ENCODE measurements at regions not wholly inside any gene's neighbourhood (a gene's known extent, or its start where the extent isn't known, plus 50 kb on each side); places are given as distances from the start of the nearest gene placed in this dataset.

GRCh38 chr6:15968519-15968918, 160.4 kb upstream of the MYLIP start:
- TF ChIP-seq CTCF (IDR thresholded peaks at IDR 0.05; ENCODE audit: borderline replicate concordance, extremely low read depth, insufficient read depth): no peak
- no peak overlapping the region for H3K9ac ChIP-seq (ENCODE audit: low read length in 3 of 3)
- DNase-seq (no peak), FAIRE-seq (no peak)
- no peaks in the 10 kb centered on the region for H3K27me3 ChIP-seq (ENCODE audit: control insufficient read depth, insufficient read depth, low read length)
- H3K4me3 ChIP-seq (ENCODE audit: low read length in 3 of 3): no peak overlapping the region
- intact Hi-C loops (cut with DNase I): no loop called here
- H3K4me1 ChIP-seq (ENCODE audit: control insufficient read depth in 2 of 3, insufficient read depth in 2 of 3, low read depth in 1 of 3, low read length in 3 of 3): no peaks in the 10 kb centered on the region
- no peaks in the 10 kb centered on the region for H3K36me3 ChIP-seq (ENCODE audit: control insufficient read depth in 2 of 3, insufficient read depth in 3 of 3, low read length in 3 of 3)
- no peak overlapping the region for H3K27ac ChIP-seq (ENCODE audit: low read depth in 2 of 2, low read length in 2 of 2)
- H3K9me3 ChIP-seq (ENCODE audit: control insufficient read depth in 2 of 3, insufficient read depth in 1 of 3, low read length in 3 of 3): peaks cover 0 to 2% (median 0%) of the 10 kb centered on the region in 3 donors

DNA sequence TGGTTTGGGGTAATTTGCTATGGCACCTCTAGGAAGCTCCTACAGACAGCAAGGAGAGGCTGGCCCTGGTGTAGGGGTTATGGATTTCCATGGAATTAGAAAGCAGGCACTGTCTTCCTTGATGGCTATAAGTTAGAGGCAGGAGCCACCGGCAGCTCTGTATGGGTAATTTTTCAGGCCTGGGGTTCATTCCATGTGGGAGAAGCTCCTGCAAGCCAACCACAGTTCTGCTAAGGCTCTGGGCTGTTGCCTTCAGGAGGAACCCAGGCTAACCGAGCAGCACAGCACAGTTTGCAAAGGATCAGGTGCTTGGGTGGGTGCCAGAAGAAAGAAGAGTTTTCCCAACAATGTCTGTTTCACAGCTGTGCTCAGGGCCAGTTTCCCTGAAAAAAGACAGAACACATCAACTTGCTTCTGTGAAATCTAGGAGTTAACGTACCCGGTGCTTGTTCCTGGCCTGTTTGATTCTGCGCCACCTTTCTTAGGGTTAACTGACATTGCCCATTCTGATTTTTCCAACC, 162.8 kb upstream of the MYLIP start:
- Histone ChIP-seq H3K9me3 (ENCODE audit: control insufficient read depth in 2 of 3, insufficient read depth in 1 of 3, low read length in 3 of 3) (no peaks in the 10 kb centered on the region), H3K4me3 (ENCODE audit: low read length in 3 of 3) (no peak overlapping the region), H3K36me3 (ENCODE audit: control insufficient read depth in 2 of 3, insufficient read depth in 3 of 3, low read length in 3 of 3) (no peaks in the 10 kb centered on the region), H3K9ac (ENCODE audit: low read length in 3 of 3) (no peak overlapping the region), H3K4me1 (ENCODE audit: control insufficient read depth in 2 of 3, insufficient read depth in 2 of 3, low read depth in 1 of 3, low read length in 3 of 3) (no peaks in the 10 kb centered on the region), H3K27me3 (ENCODE audit: control insufficient read depth, insufficient read depth, low read length) (no peaks in the 10 kb centered on the region), H3K27ac (ENCODE audit: low read depth in 2 of 2, low read length in 2 of 2) (no peak overlapping the region)
- FAIRE-seq (no peak), DNase-seq (peak in 1 of 5 donors; percentile 8)
- intact Hi-C loops (cut with DNase I): no loop called here
- TF ChIP-seq CTCF (IDR thresholded peaks at IDR 0.05; ENCODE audit: borderline replicate concordance, extremely low read depth, insufficient read depth): no peak

- peak in 1 of 5 donors; percentile 47 for DNase-seq
- no peak for TF ChIP-seq CTCF (IDR thresholded peaks at IDR 0.05; ENCODE audit: borderline replicate concordance, extremely low read depth, insufficient read depth)
- intact Hi-C loops (cut with DNase I): no loop called here
Measured at GRCh38 chr6:15962449-15962764, 166.5 kb upstream of the MYLIP start.

More at GRCh38 chr6:15962449-15962764, 166.5 kb upstream of the MYLIP start:
- Histone ChIP-seq H3K9me3 (ENCODE audit: control insufficient read depth in 2 of 3, insufficient read depth in 1 of 3, low read length in 3 of 3) (no peaks in the 10 kb centered on the region), H3K9ac (ENCODE audit: low read length in 3 of 3) (no peak overlapping the region), H3K4me3 (ENCODE audit: low read length in 3 of 3) (no peak overlapping the region), H3K27me3 (ENCODE audit: control insufficient read depth, insufficient read depth, low read length) (no peaks in the 10 kb centered on the region), H3K4me1 (ENCODE audit: control insufficient read depth in 2 of 3, insufficient read depth in 2 of 3, low read depth in 1 of 3, low read length in 3 of 3) (no peaks in the 10 kb centered on the region), H3K36me3 (ENCODE audit: control insufficient read depth in 2 of 3, insufficient read depth in 3 of 3, low read length in 3 of 3) (no peaks in the 10 kb centered on the region), H3K27ac (ENCODE audit: low read depth in 2 of 2, low read length in 2 of 2) (no peak overlapping the region)
- no peak for FAIRE-seq

Data from kidney (tissue), 13 donors.